Testis (tissue), 2 donors: ENCODE measurements at regions not wholly inside any gene's neighbourhood (a gene's known extent, or its start where the extent isn't known, plus 50 kb on each side); places are given as distances from the start of the nearest gene placed in this dataset.

Source experiments
- DNase-seq: peaks from one replicate; pipeline ENCODE4 v3.0.0-alpha.2; 2019
- H3K27ac ChIP-seq, 2 donors: fragments of 200-600 bp; sonication (generic); one replicate each; pipeline ENCODE4 v1.5.1; 2019
- H3K27me3 ChIP-seq: fragments of 200-600 bp; sonication (generic); one replicate; pipeline ENCODE4 v1.5.1; 2019
- H3K36me3 ChIP-seq: fragments of 200-600 bp; sonication (generic); one replicate; pipeline ENCODE4 v1.5.1; 2017; ENCODE audit warnings: low read depth; ENCODE audit errors: missing control alignments
- H3K4me1 ChIP-seq: fragments of 200-600 bp; sonication (generic); one replicate; pipeline ENCODE4 v1.5.1; 2019
- H3K4me3 ChIP-seq, 2 donors: fragments of 200-600 bp; sonication (generic); one replicate each; pipeline ENCODE4 v1.5.1; 2017 to 2019
- H3K9me3 ChIP-seq: fragments of 200-600 bp; sonication (generic); one replicate; pipeline ENCODE4 v1.5.1; 2017
- POLR2A ChIP-seq: fragments of 450-650 bp; IDR thresholded peaks from one replicate; pipeline ENCODE4 v1.6.1; 2017; ENCODE audit warnings: antibody characterized with exemption, mild to moderate bottlenecking, moderate library complexity
- WGBS, 2 donors: methylation state at CpG; one replicate each; pipeline ENCODE4 v1.1.5; 2018; 5-methylcytosine and 5-hydroxymethylcytosine counted together
- intact Hi-C: fragments of 100-400 bp; cut with DNase I; formaldehyde crosslinking; loops from one replicate; pipeline ENCODE4 v1.15.1; 2023; ENCODE audit warnings: low total_unique reads
- TF ChIP-seq, protein P1 (sequence below), 3 experiments: fragments of 450-650 bp in 2 of 3; fragments of 200-600 bp in 1 of 3; sonication (generic) in 1 of 3; IDR thresholded peaks; one replicate each; pipeline ENCODE4 v1.5.1; 2016 to 2019; ENCODE audit warnings: antibody characterized with exemption in 3 of 3, mild to moderate bottlenecking in 2 of 3, moderate library complexity in 1 of 3

GRCh38 chr13:89916551-89916950, 1430.9 kb upstream of the MIR17HG start:
- Histone ChIP-seq H3K9me3 (no peaks in the 10 kb centered on the region), H3K4me1 (no peaks in the 10 kb centered on the region), H3K27me3 (no peaks in the 10 kb centered on the region), H3K4me3 (no peak overlapping the region), H3K36me3 (no peaks in the 10 kb centered on the region), H3K27ac (no peak overlapping the region)
- TF ChIP-seq, protein P1, sequence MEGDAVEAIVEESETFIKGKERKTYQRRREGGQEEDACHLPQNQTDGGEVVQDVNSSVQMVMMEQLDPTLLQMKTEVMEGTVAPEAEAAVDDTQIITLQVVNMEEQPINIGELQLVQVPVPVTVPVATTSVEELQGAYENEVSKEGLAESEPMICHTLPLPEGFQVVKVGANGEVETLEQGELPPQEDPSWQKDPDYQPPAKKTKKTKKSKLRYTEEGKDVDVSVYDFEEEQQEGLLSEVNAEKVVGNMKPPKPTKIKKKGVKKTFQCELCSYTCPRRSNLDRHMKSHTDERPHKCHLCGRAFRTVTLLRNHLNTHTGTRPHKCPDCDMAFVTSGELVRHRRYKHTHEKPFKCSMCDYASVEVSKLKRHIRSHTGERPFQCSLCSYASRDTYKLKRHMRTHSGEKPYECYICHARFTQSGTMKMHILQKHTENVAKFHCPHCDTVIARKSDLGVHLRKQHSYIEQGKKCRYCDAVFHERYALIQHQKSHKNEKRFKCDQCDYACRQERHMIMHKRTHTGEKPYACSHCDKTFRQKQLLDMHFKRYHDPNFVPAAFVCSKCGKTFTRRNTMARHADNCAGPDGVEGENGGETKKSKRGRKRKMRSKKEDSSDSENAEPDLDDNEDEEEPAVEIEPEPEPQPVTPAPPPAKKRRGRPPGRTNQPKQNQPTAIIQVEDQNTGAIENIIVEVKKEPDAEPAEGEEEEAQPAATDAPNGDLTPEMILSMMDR (IDR thresholded peaks at IDR 0.05): no peak
- intact Hi-C loops: no loop called here
- DNase-seq: no peak
- WGBS, 2 donors: 80 to 85% methylated on average over 2 of the region's 2 CpGs

- Histone ChIP-seq H3K4me3 (no peak overlapping the region), H3K27me3 (no peaks in the 10 kb centered on the region), H3K36me3 (no peaks in the 10 kb centered on the region), H3K4me1 (no peaks in the 10 kb centered on the region), H3K27ac (no peak overlapping the region), H3K9me3 (no peaks in the 10 kb centered on the region)
- TF ChIP-seq, protein P1 (IDR thresholded peaks at IDR 0.05): no peak
- no peak for TF ChIP-seq POLR2A
- DNase-seq: no peak
- WGBS, 2 donors: 62 to 67% methylated on average over 2 of the region's 2 CpGs
- intact Hi-C loops: no loop called here
These were observed 1427.0 kb upstream of the MIR17HG start for GRCh38 chr13:89920461-89920860.

DNA sequence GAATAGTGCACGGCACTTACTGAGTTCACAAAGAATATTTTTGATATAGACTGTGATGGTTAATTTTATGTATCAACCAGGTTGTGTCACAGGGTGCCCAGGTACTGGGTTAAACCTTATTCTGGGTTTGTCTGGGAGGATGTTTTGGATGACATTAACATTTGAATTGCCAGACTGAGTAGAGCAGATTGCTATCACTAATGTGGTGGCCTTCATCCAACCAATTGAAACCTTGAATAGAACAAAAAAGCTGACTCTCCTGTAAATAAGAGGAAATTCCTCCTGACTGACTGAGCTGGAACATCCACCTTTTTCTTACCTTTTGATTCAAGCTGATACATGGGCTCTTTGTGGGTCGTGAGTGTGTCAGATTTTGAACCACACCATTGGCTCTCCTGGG, 1424.4 kb upstream of the MIR17HG start:
- Histone ChIP-seq H3K9me3 (no peaks in the 10 kb centered on the region), H3K27me3 (no peaks in the 10 kb centered on the region), H3K4me3 (no peak overlapping the region), H3K27ac (no peak overlapping the region), H3K4me1 (no peaks in the 10 kb centered on the region), H3K36me3 (no peaks in the 10 kb centered on the region)
- TF ChIP-seq, protein P1 (IDR thresholded peaks at IDR 0.05): no peak
- TF ChIP-seq POLR2A: no peak
- 69 to 97% methylated on average over 2 of the region's 2 CpGs for WGBS, 2 donors
- no peak for DNase-seq
- intact Hi-C loops: no loop called here

GRCh38 chr13:89923736-89924135, 1423.8 kb upstream of the MIR17HG start:
- no peak for DNase-seq
- intact Hi-C loops: no loop called here
- H3K9me3 ChIP-seq: no peaks in the 10 kb centered on the region
- TF ChIP-seq, protein P1 (IDR thresholded peaks at IDR 0.05): no peak
- H3K27me3 ChIP-seq: no peaks in the 10 kb centered on the region
- H3K4me3 ChIP-seq: no peak overlapping the region
- H3K36me3 ChIP-seq: no peaks in the 10 kb centered on the region
- WGBS, 2 donors: 93 to 94% methylated on average over 2 of the region's 2 CpGs
- H3K27ac ChIP-seq: no peak overlapping the region
- H3K4me1 ChIP-seq: no peaks in the 10 kb centered on the region

DNA sequence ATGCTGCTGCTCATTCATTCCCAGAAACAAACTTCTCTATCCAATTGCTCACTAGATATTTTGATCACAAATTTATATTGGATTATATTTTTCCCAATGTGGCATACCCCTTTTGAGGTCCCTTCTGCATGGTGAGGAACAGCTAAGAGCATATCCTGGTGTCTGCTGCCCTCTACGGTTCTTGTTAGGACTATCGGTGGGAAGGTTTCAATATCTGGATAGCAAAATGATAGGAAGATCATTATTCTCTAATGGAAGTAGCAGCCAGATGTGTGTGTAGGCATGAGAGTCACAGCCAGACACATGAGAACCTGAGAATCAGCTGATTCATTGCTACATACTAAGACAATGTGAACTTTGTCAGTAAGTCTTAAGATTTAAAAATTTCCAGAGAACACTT, 1422.4 kb upstream of the MIR17HG start:
- no peak for TF ChIP-seq POLR2A
- TF ChIP-seq, protein P1 (IDR thresholded peaks at IDR 0.05): no peak
- no peak overlapping the region for H3K27ac ChIP-seq
- no peaks in the 10 kb centered on the region for H3K4me1 ChIP-seq
- DNase-seq: no peak
- no peaks in the 10 kb centered on the region for H3K9me3 ChIP-seq
- no peaks in the 10 kb centered on the region for H3K27me3 ChIP-seq
- 50 to 52% methylated on average over 2 of the region's 2 CpGs for WGBS, 2 donors
- H3K4me3 ChIP-seq: no peak overlapping the region
- intact Hi-C loops: no loop called here
- H3K36me3 ChIP-seq: no peaks in the 10 kb centered on the region
